KMS-11 (cell line): ENCODE measurements at regions not wholly inside any gene's neighbourhood (a gene's known extent, or its start where the extent isn't known, plus 50 kb on each side); places are given as distances from the start of the nearest gene placed in this dataset.

Source experiments
- H2AFZ ChIP-seq: fragments of 200-600 bp; sonication (generic); 2 replicates; pipeline ENCODE4 v1.6.1; 2016; ENCODE audit warnings: antibody characterized with exemption, mixed run types, low read depth
- H3K27ac ChIP-seq: fragments of 200-600 bp; sonication (generic); 2 replicates; pipeline ENCODE4 v1.6.1; 2016; ENCODE audit warnings: mild to moderate bottlenecking, mixed run types
- H3K27me3 ChIP-seq: fragments of 200-600 bp; sonication (generic); 2 replicates; pipeline ENCODE4 v1.6.1; 2017; ENCODE audit warnings: mild to moderate bottlenecking, low read depth, mixed run types, moderate library complexity; ENCODE audit not compliant: insufficient read depth
- H3K36me3 ChIP-seq: fragments of 200-600 bp; sonication (generic); 2 replicates; pipeline ENCODE4 v1.6.1; 2017; ENCODE audit warnings: mild to moderate bottlenecking, mixed run types; ENCODE audit not compliant: insufficient read depth
- H3K4me1 ChIP-seq: fragments of 200-600 bp; sonication (generic); 2 replicates; pipeline ENCODE4 v1.6.1; 2016; ENCODE audit warnings: mild to moderate bottlenecking, low read depth, mixed run types; ENCODE audit not compliant: poor library complexity, severe bottlenecking
- H3K4me2 ChIP-seq: fragments of 200-600 bp; sonication (generic); 2 replicates; pipeline ENCODE4 v1.7.0; 2016; ENCODE audit warnings: mild to moderate bottlenecking, mixed run types
- H3K4me3 ChIP-seq: fragments of 200-600 bp; sonication (generic); IDR thresholded peaks from 2 replicates; pipeline ENCODE4 v1.6.1; 2017; ENCODE audit warnings: low read depth, low read length, mixed read lengths; ENCODE audit not compliant: insufficient read depth
- H3K79me2 ChIP-seq: fragments of 200-600 bp; sonication (generic); 2 replicates; pipeline ENCODE4 v1.6.1; 2016; ENCODE audit warnings: low read depth, mixed run types; ENCODE audit not compliant: insufficient read depth
- H3K9ac ChIP-seq: fragments of 200-600 bp; sonication (generic); 2 replicates; pipeline ENCODE4 v1.6.1; 2016; ENCODE audit warnings: mild to moderate bottlenecking, mixed run types
- H4K20me1 ChIP-seq: fragments of 200-600 bp; sonication (generic); 2 replicates; pipeline ENCODE4 v1.6.1; 2016; ENCODE audit warnings: mild to moderate bottlenecking, mixed run types; ENCODE audit not compliant: insufficient read depth
- TF ChIP-seq, protein P1 (sequence below): fragments of 200-600 bp; sonication (generic); conservative IDR thresholded peaks from 2 replicates; pipeline ENCODE4 v1.6.1; 2017; ENCODE audit warnings: low read depth, mild to moderate bottlenecking, antibody characterized with exemption, low read length, moderate library complexity, mixed read lengths

DNA sequence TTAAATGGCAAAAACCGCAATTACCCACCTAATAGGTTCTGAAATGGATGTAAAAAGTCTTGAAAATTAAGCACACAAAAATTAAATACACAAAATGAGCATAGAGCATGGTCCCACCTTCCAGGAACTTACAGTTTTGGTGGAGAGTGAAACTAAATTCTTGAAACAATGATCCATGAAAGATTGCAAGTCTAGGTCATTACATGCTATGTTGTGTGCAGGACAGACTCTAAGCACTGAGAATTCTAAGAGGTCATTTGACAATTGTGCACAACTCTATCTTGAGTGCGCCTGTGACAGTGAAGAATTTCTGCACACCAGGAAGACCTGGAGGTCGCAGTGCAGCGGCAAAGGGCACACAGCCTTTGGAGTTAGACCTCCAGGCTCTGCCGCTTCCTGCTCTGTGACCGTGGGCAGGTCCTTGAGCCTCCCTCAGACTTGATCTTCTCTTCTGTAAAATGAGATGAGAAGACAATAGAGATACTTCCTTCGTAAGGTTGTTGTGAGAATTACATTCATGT, 153.3 kb upstream of the TPM1 start:
- H3K4me2 ChIP-seq: no peak overlapping the region
- no peaks in the 10 kb centered on the region for H3K36me3 ChIP-seq
- H3K27me3 ChIP-seq: no peaks in the 10 kb centered on the region
- H4K20me1 ChIP-seq: no peaks in the 10 kb centered on the region
- H2AFZ ChIP-seq: no peak overlapping the region
- H3K79me2 ChIP-seq: no peaks in the 10 kb centered on the region
- H3K4me1 ChIP-seq: no peaks in the 10 kb centered on the region
- no peak overlapping the region for H3K4me3 ChIP-seq
- TF ChIP-seq, protein P1, sequence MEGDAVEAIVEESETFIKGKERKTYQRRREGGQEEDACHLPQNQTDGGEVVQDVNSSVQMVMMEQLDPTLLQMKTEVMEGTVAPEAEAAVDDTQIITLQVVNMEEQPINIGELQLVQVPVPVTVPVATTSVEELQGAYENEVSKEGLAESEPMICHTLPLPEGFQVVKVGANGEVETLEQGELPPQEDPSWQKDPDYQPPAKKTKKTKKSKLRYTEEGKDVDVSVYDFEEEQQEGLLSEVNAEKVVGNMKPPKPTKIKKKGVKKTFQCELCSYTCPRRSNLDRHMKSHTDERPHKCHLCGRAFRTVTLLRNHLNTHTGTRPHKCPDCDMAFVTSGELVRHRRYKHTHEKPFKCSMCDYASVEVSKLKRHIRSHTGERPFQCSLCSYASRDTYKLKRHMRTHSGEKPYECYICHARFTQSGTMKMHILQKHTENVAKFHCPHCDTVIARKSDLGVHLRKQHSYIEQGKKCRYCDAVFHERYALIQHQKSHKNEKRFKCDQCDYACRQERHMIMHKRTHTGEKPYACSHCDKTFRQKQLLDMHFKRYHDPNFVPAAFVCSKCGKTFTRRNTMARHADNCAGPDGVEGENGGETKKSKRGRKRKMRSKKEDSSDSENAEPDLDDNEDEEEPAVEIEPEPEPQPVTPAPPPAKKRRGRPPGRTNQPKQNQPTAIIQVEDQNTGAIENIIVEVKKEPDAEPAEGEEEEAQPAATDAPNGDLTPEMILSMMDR: no peak
- H3K9ac ChIP-seq: no peak overlapping the region
- H3K27ac ChIP-seq: no peak overlapping the region

DNA sequence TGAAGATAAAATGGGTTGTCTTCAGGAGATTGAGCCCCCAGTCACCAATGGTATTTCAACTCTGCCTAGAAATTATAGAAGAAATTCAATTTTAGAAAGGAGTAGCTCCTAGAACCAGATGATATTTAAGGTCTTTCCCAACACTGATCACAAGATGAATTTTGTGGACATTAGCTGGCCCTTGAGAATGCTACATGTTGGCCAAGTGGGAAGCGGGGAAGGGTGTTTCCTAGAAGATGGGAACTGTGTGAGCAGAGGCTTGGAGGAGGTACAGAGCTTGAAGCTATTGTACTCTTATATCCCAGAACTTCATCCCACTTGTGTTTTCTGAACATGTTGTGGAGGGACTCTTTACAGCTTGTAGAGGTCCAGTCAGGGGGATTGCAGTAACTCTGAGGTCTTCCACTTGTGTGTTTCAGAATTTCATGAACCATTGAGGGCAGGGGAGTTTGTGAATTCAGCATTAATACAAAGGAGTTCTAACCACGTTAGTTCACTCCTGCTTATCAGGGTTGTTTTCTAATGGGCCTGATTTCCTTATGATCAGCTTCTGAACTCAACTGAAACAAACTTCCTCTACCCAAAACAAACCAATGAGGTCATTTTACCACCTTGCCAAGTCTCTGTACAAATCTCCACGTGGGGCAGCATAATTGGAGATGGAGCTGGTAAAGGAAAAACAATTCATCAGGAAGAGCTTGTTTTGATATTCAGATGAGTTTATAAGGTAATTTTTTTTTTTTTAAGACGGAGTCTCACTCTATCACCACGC, 152.6 kb upstream of the TPM1 start:
- H2AFZ ChIP-seq: no peak overlapping the region

DNA sequence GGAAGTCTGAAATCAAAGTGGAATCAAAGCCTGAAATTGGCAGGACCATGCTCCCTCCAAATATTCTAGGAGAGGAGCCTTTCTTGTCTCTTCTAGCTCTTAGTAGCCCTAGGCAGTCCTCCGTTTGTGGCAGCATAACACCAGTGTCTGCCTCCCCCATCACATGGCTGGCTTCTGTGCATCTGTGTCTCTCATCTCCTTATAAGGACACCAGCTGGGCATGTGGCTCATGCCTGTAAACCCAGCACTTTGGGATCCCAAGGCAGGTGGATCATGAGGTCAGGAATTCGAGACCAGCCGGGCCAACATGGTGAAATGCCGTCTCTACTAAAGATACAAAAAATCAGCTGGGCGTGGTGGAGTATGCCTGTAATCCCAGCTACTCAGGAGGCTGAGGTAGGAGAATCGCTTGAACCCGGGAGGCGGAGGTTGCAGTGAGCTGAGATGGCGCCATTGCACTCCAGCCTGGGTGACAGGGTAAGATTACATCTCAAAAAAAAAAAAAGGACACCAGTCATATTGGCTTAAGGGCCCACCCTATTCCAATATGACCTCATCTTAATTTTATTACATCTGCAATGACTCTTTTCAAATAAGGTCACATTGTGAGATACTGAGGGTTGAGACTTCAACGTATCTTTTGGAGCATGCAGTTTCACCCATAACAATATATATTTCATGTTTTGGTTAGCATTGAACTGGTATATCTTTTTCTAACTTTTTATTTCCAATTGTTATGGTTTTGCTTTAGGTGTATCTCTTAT, 148.0 kb upstream of the TPM1 start:
- H2AFZ ChIP-seq: no peak overlapping the region
- H3K79me2 ChIP-seq: no peaks in the 10 kb centered on the region

More for the DNA sequence above, 152.6 kb upstream of the TPM1 start:
- no peaks in the 10 kb centered on the region for H3K27me3 ChIP-seq
- no peaks in the 10 kb centered on the region for H3K4me1 ChIP-seq
- no peak overlapping the region for H3K4me3 ChIP-seq
- no peak overlapping the region for H3K27ac ChIP-seq
- H3K9ac ChIP-seq: no peak overlapping the region
- no peak overlapping the region for H3K4me2 ChIP-seq
- H3K79me2 ChIP-seq: no peaks in the 10 kb centered on the region
- no peaks in the 10 kb centered on the region for H3K36me3 ChIP-seq
- H4K20me1 ChIP-seq: no peaks in the 10 kb centered on the region
- TF ChIP-seq, protein P1: no peak

DNA sequence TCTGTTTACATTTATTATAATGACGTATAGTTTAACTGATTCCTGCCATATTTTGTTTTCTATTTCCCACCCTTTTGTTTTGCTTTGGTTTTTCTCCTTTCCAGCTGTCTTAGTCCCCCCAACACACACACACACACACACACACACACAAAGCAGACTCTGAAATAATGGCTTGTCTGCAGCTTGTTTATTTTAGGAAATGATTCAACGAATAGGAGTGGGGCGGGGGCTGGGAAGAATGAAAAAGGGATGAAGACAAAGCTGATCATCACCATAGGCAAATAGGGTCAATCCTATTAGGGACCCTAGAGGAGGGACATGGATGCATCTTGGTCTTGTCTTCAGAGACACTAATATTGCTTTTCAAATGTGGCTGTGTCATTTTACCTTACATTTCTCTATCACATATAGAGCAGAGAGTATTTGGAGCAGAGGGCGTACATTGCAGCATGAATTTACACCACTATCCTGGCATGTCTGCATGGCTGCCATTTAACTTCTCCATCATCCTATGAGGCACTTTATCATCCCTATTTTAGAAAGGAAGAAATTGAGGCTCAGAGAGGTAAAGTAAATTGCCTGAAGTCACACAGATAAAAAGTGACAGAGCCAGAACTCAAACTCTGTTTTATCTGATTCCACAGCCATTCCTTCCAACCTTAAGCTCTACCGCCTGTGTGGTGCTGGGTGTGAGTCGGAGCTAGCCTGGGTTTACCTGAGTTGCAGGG, 147.2 kb upstream of the TPM1 start:
- Histone ChIP-seq H3K79me2 (no peaks in the 10 kb centered on the region), H3K27me3 (no peaks in the 10 kb centered on the region), H4K20me1 (no peaks in the 10 kb centered on the region), H3K4me3 (no peak overlapping the region), H3K4me1 (no peaks in the 10 kb centered on the region), H3K36me3 (no peaks in the 10 kb centered on the region), H3K4me2 (no peak overlapping the region), H2AFZ (no peak overlapping the region), H3K27ac (no peak overlapping the region), H3K9ac (no peak overlapping the region)
- TF ChIP-seq, protein P1: no peak

More for the DNA sequence above, 148.0 kb upstream of the TPM1 start:
- no peaks in the 10 kb centered on the region for H3K36me3 ChIP-seq
- H3K27ac ChIP-seq: no peak overlapping the region
- H3K4me2 ChIP-seq: no peak overlapping the region
- no peaks in the 10 kb centered on the region for H4K20me1 ChIP-seq
- TF ChIP-seq, protein P1: no peak
- no peak overlapping the region for H3K4me3 ChIP-seq
- no peaks in the 10 kb centered on the region for H3K4me1 ChIP-seq
- no peaks in the 10 kb centered on the region for H3K27me3 ChIP-seq
- H3K9ac ChIP-seq: no peak overlapping the region
